RWPE1 (cell line): ENCODE measurements at regions not wholly inside any gene's neighbourhood (a gene's known extent, or its start where the extent isn't known, plus 50 kb on each side); places are given as distances from the start of the nearest gene placed in this dataset.

Experiments
- CTCF ChIA-PET: fragments of 350-600 bp; sonication (Branson Sonifier 250); formaldehyde crosslinking; extraction: SDS; loops from one replicate; lab custom pipeline; 2021; lab: Yijun Ruan, JAX
- POLR2A ChIA-PET: fragments of 400-600 bp; formaldehyde crosslinking; extraction: SDS; loops from one replicate; lab custom pipeline; 2020; ENCODE audit warnings: antibody characterized with exemption; ENCODE audit not compliant: low non-redundant PET; lab: Yijun Ruan, JAX
- DNase-seq: peaks from one replicate; pipeline ENCODE4 v3.0.0; 2012; ENCODE audit warnings: low spot score
- H3K27ac ChIP-seq: fragments of 450-650 bp; 2 replicates; pipeline ENCODE4 v1.5.1; 2017
- CTCF ChIP-seq: fragments of 450-650 bp; conservative IDR thresholded peaks from 2 replicates; pipeline ENCODE4 v1.5.1; 2017; ENCODE audit warnings: low read depth, mild to moderate bottlenecking

GRCh38 chr5:109924237-109925107 is 234.7 kb downstream of the MAN2A1 start:
- ChIA-PET POLR2A (no interaction called here), CTCF (no interaction called here)
- H3K27ac ChIP-seq: no peak overlapping the region
- DNase-seq: no peak
- TF ChIP-seq CTCF: no peak

- CTCF ChIA-PET: no interaction called here
- POLR2A ChIA-PET: no interaction called here
- H3K27ac ChIP-seq: no peak overlapping the region
- TF ChIP-seq CTCF: no peak
- no peak for DNase-seq
These were observed 237.9 kb downstream of the MAN2A1 start for GRCh38 chr5:109927639-109928038.

GRCh38 chr5:109928046-109928445 is 238.3 kb downstream of the MAN2A1 start:
- TF ChIP-seq CTCF: no peak
- no peak overlapping the region for H3K27ac ChIP-seq
- ChIA-PET POLR2A (no interaction called here), CTCF (no interaction called here)
- DNase-seq: no peak

- no peak for TF ChIP-seq CTCF
- CTCF ChIA-PET: no interaction called here
- POLR2A ChIA-PET: no interaction called here
These were observed 239.1 kb downstream of the MAN2A1 start for GRCh38 chr5:109928811-109929210.

GRCh38 chr5:109929376-109929775 is 239.6 kb downstream of the MAN2A1 start:
- H3K27ac ChIP-seq: no peak overlapping the region
- DNase-seq: no peak
- ChIA-PET CTCF (no interaction called here), POLR2A (no interaction called here)
- no peak for TF ChIP-seq CTCF

More at GRCh38 chr5:109928811-109929210, 239.1 kb downstream of the MAN2A1 start:
- H3K27ac ChIP-seq: no peak overlapping the region
- DNase-seq: no peak

GRCh38 chr5:109929911-109930310 is 240.2 kb downstream of the MAN2A1 start:
- DNase-seq: no peak
- CTCF ChIA-PET: no interaction called here
- POLR2A ChIA-PET: no interaction called here
- H3K27ac ChIP-seq: no peak overlapping the region
- no peak for TF ChIP-seq CTCF
